GM12873 (cell line): ENCODE measurements at regions not wholly inside any gene's neighbourhood (a gene's known extent, or its start where the extent isn't known, plus 50 kb on each side); places are given as distances from the start of the nearest gene placed in this dataset.

Source experiments
- CTCF ChIP-seq: IDR thresholded peaks from 2 replicates; pipeline ENCODE4 v1.5.1; 2012; ENCODE audit warnings: low read depth, mild to moderate bottlenecking, moderate library complexity, low read length, control low read depth; ENCODE audit not compliant: insufficient read depth; ENCODE audit errors: missing control alignments

- no peak for TF ChIP-seq CTCF
Observed at GRCh38 chr4:122007016-122007415, 55.2 kb upstream of the TRPC3 start.

- no peak for TF ChIP-seq CTCF
Observed at GRCh38 chr4:122005064-122005755, 53.4 kb upstream of the TRPC3 start.

GRCh38 chr4:122003335-122003734, 51.5 kb upstream of the TRPC3 start:
- TF ChIP-seq CTCF: peak; percentile 71
